ENCODE measurements at regions not wholly inside any gene's neighbourhood (a gene's known extent, or its start where the extent isn't known, plus 50 kb on each side); places are given as distances from the start of the nearest gene placed in this dataset.

DNA sequence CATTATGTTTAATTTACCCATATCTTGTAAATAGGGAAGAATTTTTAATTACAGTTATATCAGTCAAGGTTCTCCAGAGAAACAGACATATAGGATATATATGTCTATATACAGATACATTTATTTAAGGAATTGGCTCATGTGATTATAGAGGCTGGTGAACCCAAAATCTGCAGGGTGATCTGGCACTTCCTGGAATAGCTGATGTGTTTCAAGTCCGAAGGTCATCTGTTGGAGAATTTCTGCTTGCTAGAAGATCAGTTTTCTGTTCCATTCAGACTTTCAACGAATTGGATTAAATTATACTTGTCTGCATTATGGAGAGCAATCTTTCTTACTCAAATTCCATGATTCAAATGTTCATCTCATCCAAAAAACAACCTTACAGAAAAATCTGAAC is 694.6 kb upstream of the DPPA4 start:
- TF ChIP-seq POLR2AphosphoS5 (IDR thresholded peaks at IDR 0.05; ENCODE audit: low read depth) = no peak
- TF ChIP-seq, protein P1, sequence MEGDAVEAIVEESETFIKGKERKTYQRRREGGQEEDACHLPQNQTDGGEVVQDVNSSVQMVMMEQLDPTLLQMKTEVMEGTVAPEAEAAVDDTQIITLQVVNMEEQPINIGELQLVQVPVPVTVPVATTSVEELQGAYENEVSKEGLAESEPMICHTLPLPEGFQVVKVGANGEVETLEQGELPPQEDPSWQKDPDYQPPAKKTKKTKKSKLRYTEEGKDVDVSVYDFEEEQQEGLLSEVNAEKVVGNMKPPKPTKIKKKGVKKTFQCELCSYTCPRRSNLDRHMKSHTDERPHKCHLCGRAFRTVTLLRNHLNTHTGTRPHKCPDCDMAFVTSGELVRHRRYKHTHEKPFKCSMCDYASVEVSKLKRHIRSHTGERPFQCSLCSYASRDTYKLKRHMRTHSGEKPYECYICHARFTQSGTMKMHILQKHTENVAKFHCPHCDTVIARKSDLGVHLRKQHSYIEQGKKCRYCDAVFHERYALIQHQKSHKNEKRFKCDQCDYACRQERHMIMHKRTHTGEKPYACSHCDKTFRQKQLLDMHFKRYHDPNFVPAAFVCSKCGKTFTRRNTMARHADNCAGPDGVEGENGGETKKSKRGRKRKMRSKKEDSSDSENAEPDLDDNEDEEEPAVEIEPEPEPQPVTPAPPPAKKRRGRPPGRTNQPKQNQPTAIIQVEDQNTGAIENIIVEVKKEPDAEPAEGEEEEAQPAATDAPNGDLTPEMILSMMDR (IDR thresholded peaks at IDR 0.05; ENCODE audit: insufficient read depth, low read length) = no peak
- no peak for TF ChIP-seq GABPA (IDR thresholded peaks at IDR 0.05; ENCODE audit: low read depth)
